ENCODE measurements at regions not wholly inside any gene's neighbourhood (a gene's known extent, or its start where the extent isn't known, plus 50 kb on each side); places are given as distances from the start of the nearest gene placed in this dataset.
"Not testable (repeated sequence)": the region's sequence is repeated elsewhere in the genome, so short reads cannot be mapped to it uniquely, and the experiment has no call there.

DNA sequence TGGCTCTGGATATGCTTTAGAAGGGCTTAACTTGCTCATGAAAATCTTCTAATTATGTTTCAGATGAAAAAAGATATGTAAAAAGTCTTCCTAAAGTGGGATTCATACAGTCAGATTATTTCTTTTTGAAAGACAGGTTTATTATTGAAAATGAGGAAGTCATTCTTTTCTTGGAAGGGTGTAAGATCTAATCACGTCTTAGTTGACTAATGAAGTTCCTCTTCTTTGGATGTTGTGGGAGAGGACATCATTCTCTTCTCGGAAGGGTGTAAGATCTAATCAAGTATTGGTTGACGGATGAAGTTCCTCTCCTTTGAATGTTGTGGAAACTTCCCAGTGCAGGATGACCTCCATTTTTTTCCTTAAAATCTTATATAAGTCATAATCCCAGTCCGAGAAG is 74.9 kb downstream of the ALG10 start:
- Mint-ChIP-seq H3K9me3 (no peaks in the 10 kb centered on the region), H3K4me3 (no peak overlapping the region), H3K27ac (no peak overlapping the region), H3K4me1 (no peaks in the 10 kb centered on the region), H3K36me3 (no peaks in the 10 kb centered on the region), H3K27me3 (peaks cover 1% of the 10 kb centered on the region)

DNA sequence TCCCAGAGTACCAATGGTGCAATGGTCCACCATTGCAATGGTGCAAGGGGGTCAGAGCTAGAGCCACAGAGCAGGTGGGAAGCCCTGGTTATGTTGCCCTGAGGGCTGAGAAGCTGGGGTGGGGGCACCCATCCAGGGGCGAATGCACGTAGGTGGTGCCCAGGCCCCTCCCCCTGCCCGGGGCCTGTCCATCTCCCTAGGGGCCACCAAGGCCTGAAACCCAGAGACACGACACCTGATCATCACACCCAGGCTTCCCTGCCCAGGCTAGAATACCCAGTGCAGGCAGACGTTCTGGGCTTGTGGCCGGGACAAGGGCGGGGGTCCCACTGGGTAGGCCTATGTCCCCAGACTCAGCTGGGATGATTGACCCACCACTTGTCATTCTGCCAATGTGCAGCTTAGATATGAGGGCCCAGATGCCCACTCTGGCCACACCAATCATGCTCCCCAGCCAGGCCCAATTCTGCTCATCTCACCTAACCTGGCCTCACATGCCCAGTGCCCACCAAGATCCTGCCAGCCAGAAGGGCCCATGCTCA is 83.2 kb downstream of the ALG10 start:
- Mint-ChIP-seq H3K9me3 (no peaks in the 10 kb centered on the region), H3K27ac (no peak overlapping the region), H3K36me3 (no peaks in the 10 kb centered on the region), H3K4me3 (no peak overlapping the region), H3K27me3 (peaks cover 9% of the 10 kb centered on the region), H3K4me1 (no peaks in the 10 kb centered on the region)

GRCh38 chr12:34106172-34106571 is 83.9 kb downstream of the ALG10 start:
- Mint-ChIP-seq H3K27me3 (peaks cover 9% of the 10 kb centered on the region), H3K4me1 (no peaks in the 10 kb centered on the region), H3K36me3 (no peaks in the 10 kb centered on the region), H3K27ac (no peak overlapping the region), H3K9me3 (no peaks in the 10 kb centered on the region), H3K4me3 (no peak overlapping the region)

GRCh38 chr12:34107016-34107415 is 84.7 kb downstream of the ALG10 start:
- Mint-ChIP-seq H3K27ac (no peak overlapping the region), H3K4me3 (no peak overlapping the region), H3K4me1 (no peaks in the 10 kb centered on the region), H3K9me3 (no peaks in the 10 kb centered on the region), H3K36me3 (no peaks in the 10 kb centered on the region), H3K27me3 (peaks cover 9% of the 10 kb centered on the region)

GRCh38 chr12:34107781-34108404 is 85.6 kb downstream of the ALG10 start:
- Mint-ChIP-seq H3K27ac (no peak overlapping the region), H3K27me3 (peaks cover 9% of the 10 kb centered on the region), H3K36me3 (no peaks in the 10 kb centered on the region), H3K9me3 (no peaks in the 10 kb centered on the region), H3K4me3 (no peak overlapping the region), H3K4me1 (no peaks in the 10 kb centered on the region)

- H3K27me3 Mint-ChIP-seq = peaks cover 9% of the 10 kb centered on the region
Observed at GRCh38 chr12:34108405-34108803, 86.1 kb downstream of the ALG10 start.

GRCh38 chr12:34108967-34109366 is 86.7 kb downstream of the ALG10 start:
- no peaks in the 10 kb centered on the region for H3K9me3 Mint-ChIP-seq
- H3K36me3 Mint-ChIP-seq = no peaks in the 10 kb centered on the region
- H3K4me3 Mint-ChIP-seq = no peak overlapping the region
- no peak overlapping the region for H3K27ac Mint-ChIP-seq
- peaks cover 9% of the 10 kb centered on the region for H3K27me3 Mint-ChIP-seq
- no peaks in the 10 kb centered on the region for H3K4me1 Mint-ChIP-seq

More at GRCh38 chr12:34108405-34108803, 86.1 kb downstream of the ALG10 start:
- Mint-ChIP-seq H3K9me3 (no peaks in the 10 kb centered on the region), H3K27ac (no peak overlapping the region), H3K36me3 (no peaks in the 10 kb centered on the region), H3K4me1 (no peaks in the 10 kb centered on the region), H3K4me3 (no peak overlapping the region)

DNA sequence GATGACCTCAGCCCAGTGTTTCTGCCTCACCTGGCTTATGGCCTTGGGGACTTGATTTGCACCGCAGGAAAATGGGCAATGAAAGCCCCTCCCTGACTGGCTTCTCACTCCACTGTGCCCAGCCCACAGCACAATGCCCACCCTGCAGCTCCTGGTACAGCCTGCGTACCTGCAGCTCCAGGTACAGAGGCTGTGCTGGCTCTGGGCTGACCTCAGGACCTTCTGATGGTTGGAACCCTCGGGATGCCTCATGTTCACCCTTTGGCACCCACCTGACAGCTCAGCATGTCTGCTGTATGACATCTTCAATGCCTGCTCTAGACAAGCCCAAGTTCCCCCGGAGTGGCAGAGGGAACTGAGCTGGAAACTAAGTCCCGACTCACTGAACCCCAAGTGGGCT is 87.1 kb downstream of the ALG10 start:
- Mint-ChIP-seq H3K36me3 (no peaks in the 10 kb centered on the region), H3K27ac (no peak overlapping the region), H3K4me3 (no peak overlapping the region), H3K9me3 (no peaks in the 10 kb centered on the region), H3K27me3 (peaks cover 9% of the 10 kb centered on the region), H3K4me1 (no peaks in the 10 kb centered on the region)

- H3K9me3 Mint-ChIP-seq, H3K4me1 Mint-ChIP-seq, H3K27ac Mint-ChIP-seq, H3K4me3 Mint-ChIP-seq, H3K27me3 Mint-ChIP-seq, H3K36me3 Mint-ChIP-seq: not testable (repeated sequence)
Observed at GRCh38 chr12:34109909-34110531, 87.7 kb downstream of the ALG10 start.

- Mint-ChIP-seq H3K4me1 (no peaks in the 10 kb centered on the region), H3K36me3 (no peaks in the 10 kb centered on the region), H3K9me3 (no peaks in the 10 kb centered on the region), H3K27ac (no peak overlapping the region), H3K27me3 (peaks cover 2% of the 10 kb centered on the region), H3K4me3 (no peak overlapping the region)
Observed at GRCh38 chr12:34119366-34119765, 97.1 kb downstream of the ALG10 start.

DNA sequence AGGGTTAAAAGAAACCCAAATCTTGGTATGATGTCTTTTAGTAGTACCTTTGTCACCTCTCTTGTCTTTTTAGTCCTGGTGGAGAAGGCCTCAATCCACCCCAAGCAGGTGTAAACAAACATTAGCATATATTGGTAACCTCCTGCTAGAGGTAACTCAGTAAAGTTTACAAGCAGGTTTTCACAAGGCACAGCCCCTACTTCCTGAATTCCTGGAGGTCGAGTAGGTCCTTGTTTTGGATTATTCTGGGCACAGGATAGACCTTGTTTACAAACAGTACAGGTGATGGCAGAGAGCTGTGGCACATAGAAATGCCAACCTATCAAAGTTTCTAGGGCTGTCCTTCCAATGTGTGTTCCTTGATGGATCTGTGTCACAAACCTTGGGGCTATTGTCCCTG is 99.1 kb downstream of the ALG10 start:
- Mint-ChIP-seq H3K27ac (no peak overlapping the region), H3K9me3 (no peaks in the 10 kb centered on the region), H3K27me3 (peaks cover 2% of the 10 kb centered on the region), H3K4me3 (no peak overlapping the region), H3K4me1 (peaks cover 0 to 6% (median 4%) of the 10 kb centered on the region in 3 donors), H3K36me3 (no peaks in the 10 kb centered on the region)

GRCh38 chr12:34123092-34123491 is 100.8 kb downstream of the ALG10 start:
- H3K9me3 Mint-ChIP-seq, H3K4me1 Mint-ChIP-seq, H3K27me3 Mint-ChIP-seq, H3K36me3 Mint-ChIP-seq, H3K27ac Mint-ChIP-seq, H3K4me3 Mint-ChIP-seq: not testable (repeated sequence)

GRCh38 chr12:34124608-34125007 is 102.3 kb downstream of the ALG10 start:
- H3K9me3 Mint-ChIP-seq = no peaks in the 10 kb centered on the region
- H3K36me3 Mint-ChIP-seq = no peaks in the 10 kb centered on the region
- H3K27ac Mint-ChIP-seq = no peak overlapping the region
- H3K27me3 Mint-ChIP-seq = peaks cover 15% of the 10 kb centered on the region
- H3K4me3 Mint-ChIP-seq = no peak overlapping the region
- H3K4me1 Mint-ChIP-seq = peaks cover 8 to 16% (median 11%) of the 10 kb centered on the region in 3 donors

GRCh38 chr12:34126239-34126641 is 103.9 kb downstream of the ALG10 start:
- H3K36me3 Mint-ChIP-seq = no peaks in the 10 kb centered on the region
- H3K27me3 Mint-ChIP-seq = peaks cover 18% of the 10 kb centered on the region
- peak overlapping the region in 1 of 3 donors; percentile 52 for H3K27ac Mint-ChIP-seq
- peak overlapping the region; percentile 25 to 93 (median 80) for H3K4me3 Mint-ChIP-seq
- H3K9me3 Mint-ChIP-seq = no peaks in the 10 kb centered on the region
- H3K4me1 Mint-ChIP-seq = peaks cover 12 to 22% (median 15%) of the 10 kb centered on the region in 3 donors

DNA sequence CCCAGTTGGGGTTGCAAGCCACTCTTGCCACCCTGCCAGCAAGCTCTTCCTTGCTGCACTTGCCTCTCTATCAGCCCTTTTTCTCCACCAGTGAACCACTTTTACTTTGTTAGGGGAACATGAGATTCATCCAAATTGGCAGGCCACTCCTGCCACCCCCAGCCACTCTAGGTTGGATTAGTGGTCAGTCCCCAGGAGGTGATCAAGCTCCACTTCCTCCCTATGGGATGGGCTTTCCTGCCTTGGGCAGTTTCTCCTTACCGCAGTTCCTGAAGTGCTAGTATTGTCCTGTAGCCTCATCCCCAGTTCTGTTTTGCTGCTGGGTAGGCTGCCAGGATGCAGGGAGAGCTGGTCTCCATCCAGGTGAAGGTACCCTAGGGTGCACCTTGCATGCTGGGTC is 104.5 kb downstream of the ALG10 start:
- Mint-ChIP-seq H3K27ac (peak overlapping the region in 1 of 3 donors; percentile 47), H3K27me3 (peaks cover 18% of the 10 kb centered on the region), H3K36me3 (no peaks in the 10 kb centered on the region), H3K4me1 (peaks cover 12 to 22% (median 15%) of the 10 kb centered on the region in 3 donors), H3K9me3 (no peaks in the 10 kb centered on the region), H3K4me3 (peak overlapping the region; percentile 15 to 85 (median 50))

- peaks cover 12 to 22% (median 15%) of the 10 kb centered on the region in 3 donors for H3K4me1 Mint-ChIP-seq
- peaks cover 18% of the 10 kb centered on the region for H3K27me3 Mint-ChIP-seq
- H3K4me3 Mint-ChIP-seq, H3K27ac Mint-ChIP-seq, H3K36me3 Mint-ChIP-seq, H3K9me3 Mint-ChIP-seq: not testable (repeated sequence)
Observed at GRCh38 chr12:34127379-34127778, 105.1 kb downstream of the ALG10 start.
